Loucy (cell line): ENCODE measurements at regions not wholly inside any gene's neighbourhood (a gene's known extent, or its start where the extent isn't known, plus 50 kb on each side); places are given as distances from the start of the nearest gene placed in this dataset.

Source experiments
- CTCF ChIP-seq: fragments of 200-600 bp; sonication (generic); conservative IDR thresholded peaks from 2 replicates; pipeline ENCODE4 v1.5.1; 2014; ENCODE audit warnings: mild to moderate bottlenecking, antibody characterized with exemption, low read length
- EZH2phosphoT487 ChIP-seq: fragments of 200-600 bp; IDR thresholded peaks from 2 replicates; pipeline ENCODE4 v1.6.1; 2018; ENCODE audit warnings: antibody characterized with exemption, mild to moderate bottlenecking, moderate library complexity, borderline replicate concordance

DNA sequence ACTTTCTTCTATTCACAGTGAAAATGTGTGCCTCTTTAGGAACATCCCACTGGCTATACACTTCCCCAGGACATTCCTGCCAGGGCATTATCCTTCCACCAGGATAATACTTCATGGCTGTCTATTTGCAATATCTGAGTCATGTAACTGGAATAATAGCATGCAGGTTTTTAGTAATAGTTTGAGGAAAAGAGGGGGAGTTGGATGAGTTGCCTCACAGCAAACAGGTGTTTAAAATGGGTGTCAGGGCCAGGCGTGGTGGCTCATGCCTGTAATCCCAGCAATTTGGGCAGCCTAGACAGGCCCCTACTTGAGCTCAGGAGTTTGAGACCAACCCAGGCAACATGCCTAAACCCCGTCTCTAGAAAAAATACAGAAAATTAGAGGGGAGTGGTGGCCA, 585.9 kb downstream of the DIPK2A start:
- TF ChIP-seq CTCF (no peak), EZH2phosphoT487 (no peak)
